ENCODE measurements at regions not wholly inside any gene's neighbourhood (a gene's known extent, or its start where the extent isn't known, plus 50 kb on each side); places are given as distances from the start of the nearest gene placed in this dataset.

DNA sequence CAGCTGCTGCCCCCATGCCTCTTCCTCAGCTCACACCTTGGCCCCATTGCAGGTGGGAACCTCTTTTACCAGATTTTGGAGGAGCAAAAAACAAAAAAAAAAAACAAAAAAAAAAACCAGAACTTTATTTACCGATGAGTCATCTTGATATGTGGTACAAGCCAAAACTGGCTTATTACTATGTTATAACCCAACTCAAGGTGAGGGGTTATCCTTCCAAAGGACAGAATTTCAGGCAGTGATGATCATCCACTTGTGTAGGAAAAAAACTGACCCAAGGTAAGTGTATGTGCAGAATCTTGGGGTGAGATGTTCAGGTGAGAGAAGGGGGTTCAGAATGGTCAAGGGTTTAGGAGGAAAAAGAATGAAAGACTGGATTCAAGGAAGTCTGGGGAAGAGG lies 142.6 kb upstream of the FST start:
- TF ChIP-seq, protein P1, sequence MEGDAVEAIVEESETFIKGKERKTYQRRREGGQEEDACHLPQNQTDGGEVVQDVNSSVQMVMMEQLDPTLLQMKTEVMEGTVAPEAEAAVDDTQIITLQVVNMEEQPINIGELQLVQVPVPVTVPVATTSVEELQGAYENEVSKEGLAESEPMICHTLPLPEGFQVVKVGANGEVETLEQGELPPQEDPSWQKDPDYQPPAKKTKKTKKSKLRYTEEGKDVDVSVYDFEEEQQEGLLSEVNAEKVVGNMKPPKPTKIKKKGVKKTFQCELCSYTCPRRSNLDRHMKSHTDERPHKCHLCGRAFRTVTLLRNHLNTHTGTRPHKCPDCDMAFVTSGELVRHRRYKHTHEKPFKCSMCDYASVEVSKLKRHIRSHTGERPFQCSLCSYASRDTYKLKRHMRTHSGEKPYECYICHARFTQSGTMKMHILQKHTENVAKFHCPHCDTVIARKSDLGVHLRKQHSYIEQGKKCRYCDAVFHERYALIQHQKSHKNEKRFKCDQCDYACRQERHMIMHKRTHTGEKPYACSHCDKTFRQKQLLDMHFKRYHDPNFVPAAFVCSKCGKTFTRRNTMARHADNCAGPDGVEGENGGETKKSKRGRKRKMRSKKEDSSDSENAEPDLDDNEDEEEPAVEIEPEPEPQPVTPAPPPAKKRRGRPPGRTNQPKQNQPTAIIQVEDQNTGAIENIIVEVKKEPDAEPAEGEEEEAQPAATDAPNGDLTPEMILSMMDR (conservative IDR thresholded peaks at IDR 0.05), result no peak
- TF ChIP-seq ZFX (IDR thresholded peaks at IDR 0.05), result no peak

All from C4-2B (cell line).